Psoas muscle (tissue), 7 donors: ENCODE measurements at regions not wholly inside any gene's neighbourhood (a gene's known extent, or its start where the extent isn't known, plus 50 kb on each side); places are given as distances from the start of the nearest gene placed in this dataset.

ENCODE experiments used
- ATAC-seq, 4 donors: fragments of 200-7000 bp; cut with Tn5 transposase; one replicate each; pipeline ENCODE4 v1.9.1; 2020; ENCODE audit warnings: moderate library complexity in 3 of 4, mild to moderate bottlenecking in 2 of 4
- DNase-seq, 2 donors: peaks; one replicate each; pipeline ENCODE4 v3.0.0-alpha.2; 2020
- H3K27ac ChIP-seq: fragments of 200-600 bp; one replicate; pipeline ENCODE4 v1.8.0; 2022
- H3K27me3 ChIP-seq, 3 donors: fragments of 200-600 bp in 1 of 3; one replicate each; pipeline versions ENCODE4 v1.6.1 to v1.8.0; 2013 to 2022; ENCODE audit warnings: low read length in 2 of 3, mild to moderate bottlenecking in 2 of 3, moderate library complexity in 1 of 3; ENCODE audit not compliant: insufficient read depth in 3 of 3
- H3K36me3 ChIP-seq, 2 donors: fragments of 200-600 bp in 1 of 2; one replicate each; pipeline versions ENCODE4 v1.6.1 to v1.8.0; 2013 to 2022; ENCODE audit warnings: low read depth in 1 of 2, mild to moderate bottlenecking in 1 of 2, moderate library complexity in 1 of 2; ENCODE audit not compliant: insufficient read depth in 1 of 2
- H3K4me1 ChIP-seq: fragments of 200-600 bp; one replicate; pipeline ENCODE4 v1.8.0; 2022
- H3K4me3 ChIP-seq: fragments of 200-600 bp; one replicate; pipeline ENCODE4 v1.8.0; 2022; ENCODE audit warnings: mild to moderate bottlenecking
- H3K9me3 ChIP-seq: fragments of 200-600 bp; one replicate; pipeline ENCODE4 v1.8.0; 2022
- CTCF ChIP-seq: fragments of 200-600 bp; IDR thresholded peaks from one replicate; pipeline ENCODE4 v1.8.0; 2022; ENCODE audit warnings: antibody characterized with exemption
- WGBS, 3 donors: extraction: QIAGEN DNeasy Blood & Tissue Kit; methylation state at CpG; one replicate each; pipeline versions ENCODE4 v1.1.6 to v1.1.7; 2013; 5-methylcytosine and 5-hydroxymethylcytosine counted together
- intact Hi-C, 2 donors: fragments of 100-400 bp; cut with DNase I; formaldehyde crosslinking; loops; one replicate each; pipeline versions ENCODE4 v1.11.0 to v1.14.2; 2022
- donor health status: healthy with polysubstance abuse.
- donor health status: DM: no; HTN: no; CAD: no; lungs with moderate emphysema.
- donor health status: Bipolar disorder and iron deficiency.
- donor health status: healthy.
- donor health status: DM: yes; HTN: yes; CAD: no.
- donor health status: DM: no; HTN: no; CAD: no.
- donor health status: DM: yes; HTN: yes; CAD: no.

GRCh38 chr18:29434650-29435049, 1257.7 kb upstream of the CDH2 start:
- no peaks in the 10 kb centered on the region for H3K4me1 ChIP-seq
- H3K27me3 ChIP-seq: no peaks in the 10 kb centered on the region
- H3K4me3 ChIP-seq: no peak overlapping the region
- DNase-seq (no peak), ATAC-seq (no peak)
- H3K27ac ChIP-seq: no peak overlapping the region
- WGBS, 3 donors: 55 to 57% (median 56%) methylated on average over 4 of the region's 4 CpGs
- no peaks in the 10 kb centered on the region for H3K36me3 ChIP-seq
- intact Hi-C loops: no loop called here
- TF ChIP-seq CTCF: no peak
- H3K9me3 ChIP-seq: no peaks in the 10 kb centered on the region

- H3K27ac ChIP-seq: no peak overlapping the region
- DNase-seq (no peak), ATAC-seq (no peak)
- intact Hi-C loops: no loop called here
- no peak overlapping the region for H3K4me3 ChIP-seq
- H3K9me3 ChIP-seq: peaks cover 5% of the 10 kb centered on the region
- H3K36me3 ChIP-seq: no peaks in the 10 kb centered on the region
- no peaks in the 10 kb centered on the region for H3K27me3 ChIP-seq
- TF ChIP-seq CTCF: no peak
- no peaks in the 10 kb centered on the region for H3K4me1 ChIP-seq
These were observed 1253.5 kb upstream of the CDH2 start for GRCh38 chr18:29430416-29430815.

- Histone ChIP-seq H3K4me1 (no peaks in the 10 kb centered on the region), H3K36me3 (no peaks in the 10 kb centered on the region), H3K9me3 (no peaks in the 10 kb centered on the region), H3K27me3 (no peaks in the 10 kb centered on the region), H3K27ac (no peak overlapping the region), H3K4me3 (no peak overlapping the region)
- no peak for TF ChIP-seq CTCF
- DNase-seq (no peak), ATAC-seq (no peak)
- intact Hi-C loops: no loop called here
These were observed 1241.2 kb upstream of the CDH2 start for GRCh38 chr18:29418136-29418535.

- H3K36me3 ChIP-seq: no peaks in the 10 kb centered on the region
- 85 to 90% (median 86%) methylated on average over 1 of the region's 1 CpG for WGBS, 3 donors
- no peak for TF ChIP-seq CTCF
These were observed 1230.1 kb upstream of the CDH2 start for GRCh38 chr18:29406996-29407395.

GRCh38 chr18:29397536-29397935, 1220.6 kb upstream of the CDH2 start:
- H3K27ac ChIP-seq: no peak overlapping the region
- WGBS, 3 donors: 76 to 90% (median 78%) methylated on average over 1 of the region's 1 CpG
- no peak for TF ChIP-seq CTCF

More at GRCh38 chr18:29406996-29407395, 1230.1 kb upstream of the CDH2 start:
- no peak overlapping the region for H3K4me3 ChIP-seq
- DNase-seq (no peak), ATAC-seq (no peak)
- H3K27ac ChIP-seq: no peak overlapping the region
- no peaks in the 10 kb centered on the region for H3K9me3 ChIP-seq
- H3K4me1 ChIP-seq: no peaks in the 10 kb centered on the region
- intact Hi-C loops: no loop called here
- H3K27me3 ChIP-seq: no peaks in the 10 kb centered on the region

More at GRCh38 chr18:29397536-29397935, 1220.6 kb upstream of the CDH2 start:
- Histone ChIP-seq H3K9me3 (no peaks in the 10 kb centered on the region), H3K4me1 (no peaks in the 10 kb centered on the region), H3K4me3 (no peak overlapping the region), H3K27me3 (no peaks in the 10 kb centered on the region), H3K36me3 (no peaks in the 10 kb centered on the region)
- DNase-seq (no peak), ATAC-seq (no peak)
- intact Hi-C loops: no loop called here
